ENCODE measurements at regions not wholly inside any gene's neighbourhood (a gene's known extent, or its start where the extent isn't known, plus 50 kb on each side); places are given as distances from the start of the nearest gene placed in this dataset.
A peak's percentile ranks its signal among the peaks of the same experiment; 100 is the strongest.
"Not testable (repeated sequence)": the region's sequence is repeated elsewhere in the genome, so short reads cannot be mapped to it uniquely, and the experiment has no call there.

DNA sequence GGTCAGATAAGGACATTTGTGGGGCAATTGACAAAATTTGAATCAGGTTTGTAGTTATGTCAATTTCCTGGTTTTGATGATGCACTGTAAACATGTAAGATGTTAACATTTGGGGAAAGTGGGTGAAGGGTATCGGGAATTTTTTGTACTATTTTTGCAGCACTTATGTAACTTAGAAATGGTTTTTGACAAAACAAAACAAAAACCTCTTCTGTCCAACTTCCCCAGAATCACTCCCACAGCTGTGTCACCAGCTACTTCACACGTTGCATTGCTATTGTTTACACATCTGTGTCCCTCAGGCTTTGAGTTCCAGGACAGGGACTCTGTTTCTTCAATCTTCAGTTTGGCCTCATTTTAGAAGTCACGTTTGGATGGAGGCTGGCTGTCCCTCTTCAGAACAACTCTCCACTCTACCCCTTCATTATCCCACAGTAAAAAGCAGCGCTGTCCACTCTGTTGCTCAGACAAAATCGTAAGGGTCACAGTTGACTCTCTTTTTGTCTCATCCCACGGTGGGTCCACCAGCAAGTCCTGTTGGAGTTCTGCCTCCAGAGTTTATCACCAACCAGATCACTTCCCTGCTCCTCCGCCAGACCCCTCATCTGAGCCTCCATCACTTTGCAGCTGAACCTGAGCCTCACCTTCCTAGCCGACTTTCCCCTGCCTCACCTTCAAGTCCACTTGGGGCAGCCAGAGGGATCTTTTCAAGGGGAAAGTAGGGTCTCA lies 63.2 kb downstream of the NENF start:
- DNase-seq: no peak

DNA sequence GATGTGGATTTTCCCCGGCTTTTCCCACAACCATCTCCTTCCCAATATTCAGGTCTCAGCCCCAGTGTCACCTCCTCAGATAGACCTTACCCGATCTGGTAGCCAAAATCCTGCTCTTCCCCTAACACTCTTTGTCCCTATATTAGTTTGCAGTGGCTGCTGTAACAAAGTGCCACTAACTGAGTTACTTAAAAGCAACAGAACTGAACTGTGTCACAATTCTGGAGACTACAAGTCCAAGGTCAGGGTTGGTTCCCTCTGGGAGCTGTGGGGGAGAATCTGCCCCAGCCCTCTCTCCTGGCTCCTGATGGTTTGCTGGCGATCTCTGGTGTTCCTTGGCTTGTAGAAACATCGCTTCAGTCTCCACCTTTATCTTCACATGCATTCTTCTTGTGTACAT lies 64.0 kb downstream of the NENF start:
- DNase-seq: no peak

DNA sequence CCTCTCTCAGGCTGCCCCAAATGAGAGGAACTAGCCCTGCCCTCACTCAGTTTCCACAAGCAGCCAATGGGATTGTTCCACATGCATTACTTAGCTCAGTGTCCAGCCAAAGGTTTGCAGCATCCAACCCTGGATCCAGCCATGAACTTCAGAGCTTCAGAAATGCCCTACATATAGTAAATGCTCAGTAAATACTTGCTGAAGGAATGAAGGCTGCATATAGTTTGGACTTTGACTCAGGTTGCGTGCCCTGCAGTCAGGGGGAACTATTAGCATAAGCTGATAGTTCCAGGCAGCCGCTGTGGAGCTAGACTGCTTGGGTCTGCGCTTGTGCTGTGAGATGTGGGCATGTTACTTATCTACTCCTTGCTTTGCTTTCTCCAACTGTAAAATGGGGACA lies 64.8 kb downstream of the NENF start:
- DNase-seq: no peak

DNA sequence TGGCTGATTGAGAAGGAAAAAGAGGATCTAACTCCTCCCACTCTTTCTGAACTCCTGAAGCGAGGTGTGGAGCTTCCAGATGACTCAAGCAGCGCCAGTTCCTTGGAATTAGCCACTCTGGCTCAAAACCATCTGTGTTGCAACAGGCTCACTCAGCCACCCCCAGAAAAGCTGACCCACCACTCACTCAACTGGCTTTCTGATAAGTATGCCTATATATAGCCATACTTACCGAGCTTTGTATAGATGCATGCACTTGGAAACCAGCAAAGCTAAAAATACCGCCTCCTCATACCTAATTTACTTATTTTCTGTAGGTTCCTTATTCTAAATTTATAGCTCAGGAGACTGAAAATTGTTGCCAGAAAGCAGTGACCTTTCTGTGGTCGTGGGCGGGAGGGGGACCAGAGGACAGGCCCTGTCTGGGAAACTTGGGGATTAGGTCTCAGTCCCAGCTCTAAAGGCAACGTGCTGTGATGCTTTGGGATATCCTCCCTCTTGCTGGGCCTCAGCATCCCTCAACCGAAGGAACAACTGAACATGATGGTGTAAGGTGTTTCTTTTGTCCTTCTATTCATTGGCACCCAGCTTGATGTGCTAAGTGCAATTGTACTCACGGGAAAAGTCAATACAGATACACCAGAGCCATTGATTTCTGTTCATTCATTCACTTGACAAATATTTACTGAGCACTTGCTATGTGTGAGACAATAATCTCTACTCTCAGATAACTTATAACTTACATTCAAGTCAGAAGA lies 65.7 kb downstream of the NENF start:
- no peak for DNase-seq

DNA sequence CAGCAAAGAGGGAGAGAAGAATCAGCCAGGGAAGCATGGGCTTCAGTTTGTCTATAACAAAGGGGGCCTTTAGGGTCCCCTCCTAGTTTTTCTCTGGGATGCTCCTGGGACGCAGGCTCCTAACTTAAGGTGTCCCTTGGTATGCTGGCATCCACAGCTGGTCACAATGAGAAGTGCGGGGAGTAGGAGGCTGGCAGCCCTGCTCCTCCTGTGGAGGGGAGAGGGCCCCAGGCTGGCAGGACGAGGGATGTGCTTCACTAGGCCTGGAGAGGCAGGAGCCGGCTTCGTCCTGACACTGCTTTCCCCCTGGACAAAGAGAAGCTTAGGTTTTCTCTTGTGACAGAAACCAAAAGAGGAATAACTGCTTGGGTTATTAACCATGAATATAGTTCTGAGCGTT lies 67.6 kb downstream of the NENF start:
- DNase-seq: no peak

DNA sequence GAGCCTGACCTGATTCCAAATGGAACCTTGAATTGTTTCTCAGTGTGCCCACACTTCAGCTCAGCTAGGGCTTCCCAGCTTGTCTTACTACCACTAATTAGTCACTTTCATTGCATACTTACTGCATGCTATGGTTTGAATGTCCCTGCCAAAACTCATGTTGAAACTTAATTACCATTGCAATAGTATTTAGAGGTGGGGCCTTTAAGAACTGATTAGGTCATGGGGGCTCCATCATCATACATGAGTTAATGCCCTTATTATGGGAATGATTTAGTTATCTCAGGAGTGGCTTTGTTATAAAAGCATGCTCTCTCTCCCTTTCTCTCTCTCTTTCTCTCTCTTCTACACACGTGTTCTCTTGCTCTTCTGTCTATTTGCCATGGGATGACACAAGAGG lies 68.3 kb downstream of the NENF start:
- no peak for DNase-seq

DNA sequence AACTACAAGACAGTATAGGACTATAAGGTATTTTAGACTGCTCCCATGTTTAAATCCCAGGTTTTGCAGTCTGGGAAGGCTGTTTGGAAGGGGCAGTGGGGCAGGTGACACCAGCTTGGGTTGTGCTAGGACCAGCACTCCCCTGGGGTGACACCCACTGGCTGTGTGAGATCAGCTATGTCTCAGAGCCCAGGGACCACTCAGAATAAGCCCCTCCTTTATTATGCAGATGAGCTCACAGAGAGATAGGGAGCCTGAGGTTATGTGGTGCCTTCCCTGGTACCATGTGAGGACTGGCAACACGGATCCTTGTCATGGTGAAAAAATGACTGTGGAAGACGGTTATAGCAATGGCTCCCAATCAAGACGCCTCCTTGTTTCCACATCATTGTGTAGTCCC lies 71.0 kb downstream of the NENF start:
- no peak for DNase-seq

DNA sequence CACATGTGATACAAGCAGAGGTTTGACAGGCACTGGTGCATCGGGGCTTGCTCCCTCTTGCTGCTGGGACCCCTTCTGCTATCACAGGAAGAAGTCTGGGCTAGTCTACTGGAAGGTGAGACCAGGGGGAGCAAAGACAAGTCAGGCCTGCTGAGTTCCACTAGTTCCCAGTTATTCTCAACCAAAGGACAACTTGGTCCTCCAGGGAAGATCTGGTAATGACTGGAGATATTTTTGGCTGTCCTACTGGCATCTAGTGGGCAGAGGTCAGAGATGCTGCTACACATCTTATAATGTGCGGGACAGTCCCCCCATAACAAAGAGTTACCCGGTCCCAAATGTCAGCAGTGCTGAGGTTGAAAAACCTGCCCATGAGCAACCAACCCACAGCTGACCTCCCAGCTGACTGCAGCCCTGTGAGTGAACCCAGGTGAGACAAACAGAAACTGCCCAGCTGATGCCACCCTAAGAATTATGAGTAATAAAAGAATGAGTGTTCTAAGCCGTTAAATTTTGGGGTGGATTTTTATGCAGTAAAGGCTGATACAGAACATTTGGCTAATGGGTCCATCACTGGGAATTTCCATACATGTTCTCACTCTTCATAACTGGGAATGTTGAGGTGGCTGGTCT lies 71.6 kb downstream of the NENF start:
- no peak for DNase-seq

DNA sequence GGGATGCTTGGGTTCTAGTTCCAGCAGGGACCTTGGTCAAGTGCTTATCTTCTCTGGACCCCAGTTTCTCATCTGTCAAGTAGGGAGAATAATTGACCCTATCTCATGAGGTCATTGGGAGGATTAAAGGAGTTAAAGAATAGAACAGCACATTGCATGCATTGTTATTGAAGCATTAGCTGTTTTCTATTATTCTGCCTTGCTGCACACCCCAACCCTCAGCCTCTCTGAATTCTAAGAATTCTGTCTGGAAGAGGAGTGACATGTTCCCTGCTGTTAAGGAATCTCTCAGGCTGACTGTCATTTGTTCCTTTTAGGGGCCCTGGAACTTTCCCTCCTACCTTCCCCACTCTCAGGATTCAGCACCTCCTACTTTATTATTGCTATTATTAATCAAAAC lies 73.9 kb downstream of the NENF start:
- DNase-seq: no peak

DNA sequence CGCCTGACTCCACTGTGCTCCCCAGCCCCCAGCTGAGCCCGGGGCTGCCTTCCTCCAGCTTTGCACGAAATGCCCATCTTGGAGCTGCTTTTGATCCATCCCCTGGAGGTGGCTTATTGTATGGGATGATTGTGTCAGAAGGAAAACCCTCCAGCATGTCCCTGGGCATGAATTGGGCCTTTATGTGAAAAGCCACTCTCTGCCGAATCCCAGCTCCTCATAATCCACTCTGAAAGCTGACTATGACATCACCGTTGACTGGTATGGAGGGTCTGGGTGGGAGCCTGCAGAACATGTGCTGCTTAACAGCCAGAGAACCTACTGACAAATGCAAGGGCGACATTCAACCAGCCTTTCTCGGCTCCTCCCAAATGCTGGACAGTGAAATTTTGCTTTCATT lies 74.6 kb downstream of the NENF start:
- no peak for DNase-seq

DNA sequence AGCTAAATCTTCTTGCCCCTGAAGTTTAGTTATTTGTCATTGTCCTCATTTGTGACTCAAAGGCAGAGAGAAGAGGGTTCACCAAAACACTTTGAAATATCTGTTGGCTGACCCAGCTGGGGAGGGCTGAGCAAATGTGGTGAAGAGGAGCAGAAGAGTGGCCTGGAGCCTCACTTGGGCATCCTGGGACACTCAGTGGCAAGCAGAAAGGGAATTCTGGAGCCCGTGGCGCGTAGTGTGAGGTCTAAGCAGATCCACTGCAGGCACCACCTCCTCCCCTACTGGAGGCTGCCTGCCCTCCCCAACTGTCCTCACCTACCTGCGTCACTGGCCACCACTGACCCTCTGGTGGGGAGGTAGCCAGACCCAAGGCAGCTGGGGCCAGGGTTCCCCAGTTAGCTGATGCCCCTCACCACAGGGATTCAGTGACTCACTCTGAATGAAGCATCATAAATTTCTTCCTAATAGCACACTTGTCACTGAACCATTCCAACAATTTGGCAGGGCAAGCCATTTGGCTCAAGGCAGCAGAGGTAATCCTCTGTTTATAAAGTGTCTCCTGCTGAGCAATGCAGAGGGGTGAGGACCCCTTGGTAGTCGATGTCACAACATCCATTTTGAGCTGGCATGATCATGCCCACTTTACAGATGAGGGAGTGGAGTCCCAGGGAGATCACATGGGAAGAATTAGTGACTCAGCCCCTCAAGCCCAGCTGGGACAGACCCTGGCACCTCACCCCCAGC lies 80.3 kb downstream of the NENF start:
- DNase-seq: no peak

DNA sequence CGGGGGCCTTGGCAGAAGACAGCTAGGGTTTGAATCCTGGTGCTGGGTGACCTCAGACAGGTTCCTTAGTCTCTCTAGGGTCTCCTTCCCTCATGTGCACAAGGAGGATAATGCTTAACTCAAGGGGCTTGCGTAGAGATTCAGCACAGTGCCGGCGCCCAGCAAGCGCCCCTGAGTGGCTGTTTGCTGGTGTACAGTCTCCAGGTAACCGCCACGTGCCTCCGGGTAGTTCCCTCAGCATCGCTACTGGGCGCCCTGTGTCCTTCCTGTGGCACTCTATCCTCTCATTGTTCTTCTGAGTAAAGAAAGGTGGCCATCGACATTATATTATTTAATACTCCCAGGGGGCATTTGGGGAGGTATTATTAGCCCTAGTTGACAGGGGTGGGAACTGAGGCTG lies 80.9 kb downstream of the NENF start:
- DNase-seq: no peak

DNA sequence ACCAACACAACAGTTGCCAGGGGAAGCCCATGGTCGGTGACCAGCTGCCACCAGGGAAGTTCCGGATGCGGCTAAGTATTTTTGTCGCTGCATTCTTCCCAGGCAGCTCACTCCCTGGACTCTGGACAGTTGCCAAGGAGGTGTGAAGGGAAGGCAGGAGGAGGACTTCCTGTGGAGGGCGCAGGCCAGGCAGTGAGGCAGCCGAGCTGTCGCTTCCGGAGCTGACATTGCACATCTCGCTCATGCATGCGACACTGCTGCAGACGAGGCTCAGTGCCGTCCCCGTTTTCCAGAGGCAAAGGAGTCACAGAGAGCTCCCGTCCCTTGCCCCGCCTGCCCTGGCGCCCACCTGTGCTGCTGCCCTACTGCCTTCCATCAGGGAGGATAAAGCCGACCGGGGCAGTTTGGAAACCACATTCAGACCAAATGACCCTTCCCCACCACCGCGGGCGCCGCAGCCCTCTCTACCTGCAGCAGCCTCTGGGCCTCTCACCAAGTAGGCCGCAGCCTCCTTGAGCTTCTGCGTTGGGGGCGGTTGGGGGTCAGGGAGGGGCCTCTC lies 81.4 kb downstream of the NENF start:
- peak; percentile 70 for DNase-seq

DNA sequence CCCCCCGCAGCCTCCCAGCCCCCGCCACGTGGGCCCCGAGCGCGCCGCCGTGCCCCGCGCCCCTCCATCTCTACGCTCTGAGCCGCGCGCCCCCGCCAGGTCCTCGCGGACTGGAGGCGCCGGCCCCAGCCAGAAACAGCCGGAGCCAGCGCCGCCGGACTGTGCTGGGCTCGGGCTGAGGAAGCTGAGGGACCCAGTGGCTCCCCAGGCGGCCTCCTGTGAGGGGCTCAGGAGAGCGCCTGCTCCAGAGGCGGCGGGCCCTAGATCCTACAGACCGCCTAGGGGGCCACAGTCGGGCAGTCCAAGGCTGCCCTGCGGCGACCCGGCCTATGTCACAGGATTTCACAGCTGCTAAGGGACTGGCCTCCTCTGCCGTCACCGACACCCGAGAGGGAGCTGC lies 82.1 kb downstream of the NENF start:
- DNase-seq: no peak

DNA sequence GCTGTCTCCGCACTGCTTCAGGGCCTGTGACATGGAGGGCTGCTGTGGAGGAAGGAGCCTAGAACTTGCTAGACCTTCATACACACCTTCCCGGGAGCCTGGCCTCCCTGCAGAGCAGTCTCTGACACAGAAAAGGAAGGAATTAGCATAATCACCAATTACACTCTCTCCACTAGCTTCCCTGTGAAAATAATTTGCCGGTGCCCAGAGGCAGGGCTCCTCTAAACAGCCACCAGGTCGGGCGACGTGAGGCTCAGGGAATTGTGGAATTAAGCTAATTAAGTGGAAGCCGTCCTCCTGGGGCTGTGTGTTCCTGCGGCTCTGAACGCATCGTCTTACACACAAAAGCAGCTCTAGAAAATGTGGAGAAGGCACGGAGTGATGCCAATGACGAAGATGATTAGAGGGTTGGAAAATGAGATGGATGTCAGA lies 82.6 kb downstream of the NENF start:
- DNase-seq: no peak

DNA sequence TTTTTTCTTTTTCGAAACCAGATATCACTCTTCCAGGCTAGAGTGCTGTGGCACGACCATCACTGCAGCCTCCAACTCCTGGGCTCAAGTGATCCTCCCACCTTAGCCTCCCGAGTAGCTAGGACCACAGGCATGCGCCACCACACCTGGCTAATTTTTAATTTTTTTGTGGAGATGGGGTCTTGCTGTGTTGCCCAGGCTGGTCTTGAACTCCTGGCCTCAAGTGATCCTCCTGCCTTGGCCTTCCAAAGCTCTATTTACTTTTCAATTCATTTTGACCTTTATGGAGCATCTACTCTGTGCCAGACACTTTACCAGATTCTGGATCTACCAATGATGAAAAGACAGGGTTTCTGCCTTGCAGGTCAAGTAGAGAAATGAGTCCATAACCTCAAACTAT lies 83.3 kb downstream of the NENF start:
- DNase-seq: not testable (repeated sequence)

DNA sequence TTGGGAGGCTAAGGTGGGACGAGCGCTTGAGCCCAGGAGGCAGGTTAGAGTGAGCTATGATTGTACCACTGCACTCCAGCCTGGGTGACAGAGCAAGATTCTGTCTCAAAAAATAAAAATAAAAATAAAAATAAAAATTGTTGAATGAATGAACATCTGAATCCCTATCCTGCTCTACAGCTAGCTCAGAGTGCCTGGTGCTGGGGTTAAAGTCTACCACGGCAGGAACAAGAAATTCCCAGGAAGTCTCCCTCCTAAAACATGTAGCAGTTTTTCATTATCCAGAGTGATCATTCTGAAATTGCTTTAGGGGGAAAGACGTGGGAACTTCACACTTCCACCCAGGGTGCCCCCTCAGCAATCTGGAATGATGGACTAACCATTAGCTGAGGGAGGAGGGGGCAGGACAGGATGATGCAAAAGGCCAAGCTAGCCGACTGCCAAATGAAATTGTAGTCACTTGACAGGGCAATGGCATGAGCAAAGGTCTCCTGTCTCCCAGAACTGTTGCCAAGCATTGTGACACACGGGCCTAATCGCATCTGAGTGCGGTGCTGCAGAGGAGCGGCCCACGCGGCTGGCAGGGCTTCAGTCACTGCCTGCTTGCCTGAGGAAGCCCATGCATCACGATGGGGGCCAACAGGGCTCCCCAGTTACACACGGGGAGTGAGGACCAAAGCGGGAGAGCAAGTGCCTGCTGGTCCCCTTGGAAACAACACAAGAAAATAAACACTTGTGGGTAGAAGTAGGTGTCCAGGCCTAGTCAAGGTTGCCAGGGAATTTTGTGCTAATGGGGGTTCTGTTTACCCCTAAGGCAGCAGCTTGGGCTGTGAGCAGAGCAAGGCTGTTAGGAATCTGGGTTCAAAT lies 85.7 kb downstream of the NENF start:
- no peak for DNase-seq

DNA sequence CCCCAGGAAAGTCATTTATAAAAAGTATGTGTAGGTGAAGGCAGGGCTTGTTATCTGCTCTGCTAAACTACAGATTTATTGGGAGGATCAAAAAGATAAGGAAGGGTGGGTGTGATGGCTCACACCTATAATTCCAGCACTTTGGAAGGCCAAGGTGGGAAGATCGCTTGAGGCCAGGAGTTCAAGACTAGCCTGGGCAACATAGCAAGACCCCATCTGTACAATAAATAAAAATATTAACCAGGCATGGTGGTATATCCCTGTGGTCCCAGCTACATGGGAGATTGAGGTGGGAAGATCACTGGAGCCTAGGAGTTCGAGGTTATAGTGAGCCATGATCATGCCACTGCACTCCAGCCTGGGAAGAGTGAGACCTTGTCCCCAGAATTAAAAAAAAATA lies 86.4 kb downstream of the NENF start:
- DNase-seq: no peak

DNA sequence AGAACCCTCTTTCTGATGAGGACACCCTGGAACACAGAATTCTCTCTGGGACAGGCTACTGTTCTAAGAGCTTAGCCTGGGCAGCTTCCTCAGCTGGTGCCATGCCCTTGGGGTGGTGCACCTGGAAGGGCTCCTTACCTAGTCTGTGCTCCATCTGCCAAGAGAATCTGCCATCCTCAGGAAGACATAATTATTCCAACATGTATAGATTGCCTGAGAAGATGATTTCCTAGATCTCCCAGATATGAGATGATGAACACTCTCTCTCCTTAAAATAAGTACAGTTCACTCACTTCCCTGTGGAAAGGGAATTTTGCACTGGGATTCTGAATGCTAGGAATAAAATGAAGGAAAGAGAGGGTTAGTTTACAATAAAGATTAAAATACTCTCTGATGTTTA lies 87.6 kb downstream of the NENF start:
- no peak for DNase-seq

DNA sequence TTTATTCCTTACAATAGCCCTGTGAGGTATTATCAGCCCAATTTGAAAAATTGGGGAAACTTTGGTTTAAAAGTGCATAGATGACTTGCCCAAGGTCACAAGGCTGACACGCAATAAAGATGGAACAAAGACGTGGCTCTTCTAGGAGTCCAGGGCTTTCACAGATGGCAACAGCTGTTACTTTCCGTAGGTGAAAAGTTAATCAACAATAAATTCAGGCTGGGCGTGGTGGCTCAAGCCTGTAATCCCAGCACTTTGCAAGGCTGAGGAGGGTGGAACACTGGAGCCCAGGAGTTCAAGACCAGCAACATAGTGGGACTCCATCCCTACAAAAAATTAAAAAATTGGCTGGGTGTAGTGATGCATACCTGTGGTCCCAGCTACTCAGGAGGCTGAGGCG lies 87.8 kb upstream of the ATF3 start:
- DNase-seq: no peak

DNA sequence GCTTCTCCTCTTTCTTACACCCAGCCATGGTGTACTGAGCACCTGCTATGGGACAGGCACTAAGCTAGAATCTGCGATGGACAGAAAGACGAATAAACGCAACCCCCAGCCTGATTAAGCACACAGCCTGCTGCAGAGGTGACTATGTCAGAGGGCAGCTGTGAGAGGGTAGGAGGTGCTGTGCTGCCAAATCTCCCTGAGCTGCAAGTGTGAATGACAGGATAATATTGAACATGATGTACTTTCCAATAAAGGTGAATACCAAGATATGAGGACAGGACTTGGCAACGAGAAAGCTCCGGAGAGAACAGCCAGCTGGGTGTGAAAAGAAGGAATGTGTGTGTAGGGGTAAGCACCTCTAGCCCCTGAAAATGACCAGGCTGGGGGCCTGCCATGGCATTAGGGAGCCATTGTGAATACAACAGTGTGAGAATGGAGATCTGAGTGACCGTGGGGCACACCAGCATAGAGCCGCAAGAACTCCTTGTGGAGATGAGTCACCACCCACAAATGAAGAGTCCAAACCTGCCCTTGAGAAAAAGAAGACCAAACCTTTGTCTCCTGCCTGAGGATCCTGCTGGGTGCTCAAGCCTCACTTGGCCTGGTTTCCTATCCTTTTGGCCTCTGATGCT lies 83.0 kb upstream of the ATF3 start:
- no peak for DNase-seq

DNA sequence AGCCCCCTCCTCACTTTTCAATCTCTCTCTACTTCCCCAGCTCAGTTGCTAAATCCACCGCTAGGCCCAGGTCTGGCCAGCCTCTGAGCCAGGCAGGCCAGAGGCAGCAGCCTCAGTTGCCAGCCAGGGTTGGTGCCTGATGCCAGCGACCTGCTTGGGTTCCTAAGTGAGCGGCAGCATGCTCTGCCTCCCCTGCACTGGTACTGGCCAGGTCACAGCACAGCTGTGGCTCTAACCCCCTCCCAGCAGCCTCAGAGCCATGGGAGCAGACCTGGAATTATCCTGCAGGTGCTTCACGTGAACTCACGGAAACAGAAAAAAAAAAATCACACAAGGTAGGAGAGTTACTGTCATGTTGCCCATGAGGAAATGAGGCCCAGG lies 82.5 kb upstream of the ATF3 start:
- DNase-seq: no peak

Data from RPMI8226 (cell line).